PC-9 (cell line): ENCODE measurements at regions not wholly inside any gene's neighbourhood (a gene's known extent, or its start where the extent isn't known, plus 50 kb on each side); places are given as distances from the start of the nearest gene placed in this dataset.

ENCODE experiments used
- BruUV-seq: library from RNA; stranded (reverse); fragments of 400-500 nt; replicated peaks from 2 replicates; lab custom pipeline; 2021; lab: Mats Ljungman, UMichigan
- CTCF ChIA-PET: fragments of 300-600 bp; sonication (Branson Sonifier 250); formaldehyde crosslinking; loops from one replicate; lab custom pipeline; 2022; ENCODE audit warnings: antibody characterized with exemption; lab: Charles Lee
- POLR2A ChIA-PET: fragments of 300-600 bp; sonication (Branson Sonifier 250); formaldehyde crosslinking; loops from one replicate; lab custom pipeline; 2022; ENCODE audit warnings: antibody characterized with exemption; ENCODE audit not compliant: unreplicated experiment; lab: Charles Lee
- DNase-seq, 2 experiments: peaks; one replicate each; pipeline versions ENCODE4 v3.0.0 to v3.0.0-alpha.2; 2015 to 2022; ENCODE audit warnings: mixed read lengths in 1 of 2
- H2AFZ ChIP-seq: fragments of 200-600 bp; sonication (generic); 2 replicates; pipeline ENCODE4 v1.8.1; 2017; ENCODE audit warnings: antibody characterized with exemption
- H3F3A ChIP-seq: fragments of 200-600 bp; sonication (generic); 2 replicates; pipeline ENCODE4 v1.8.1; 2017; ENCODE audit warnings: antibody characterized with exemption, mild to moderate bottlenecking, low read depth; ENCODE audit not compliant: insufficient read depth
- H3K27ac ChIP-seq: fragments of 200-600 bp; sonication (generic); 2 replicates; pipeline ENCODE4 v1.6.1; 2016; ENCODE audit warnings: mixed run types
- H3K27me3 ChIP-seq: fragments of 200-600 bp; sonication (generic); 2 replicates; pipeline ENCODE4 v1.6.1; 2016; ENCODE audit warnings: low read depth, mixed run types; ENCODE audit not compliant: insufficient read depth
- H3K36me3 ChIP-seq: fragments of 200-600 bp; sonication (generic); 2 replicates; pipeline ENCODE4 v1.6.1; 2016; ENCODE audit warnings: low read depth, mixed run types
- H3K4me1 ChIP-seq: fragments of 200-600 bp; sonication (generic); replicated peaks from 2 replicates; pipeline ENCODE4 v1.6.1; 2016; ENCODE audit warnings: mixed run types; ENCODE audit not compliant: insufficient read depth
- H3K4me2 ChIP-seq: fragments of 200-600 bp; sonication (generic); 2 replicates; pipeline ENCODE4 v1.6.1; 2017; ENCODE audit warnings: mixed run types
- H3K4me3 ChIP-seq: fragments of 200-600 bp; sonication (generic); 2 replicates; pipeline ENCODE4 v1.6.1; 2016; ENCODE audit warnings: mixed run types
- H3K79me2 ChIP-seq: fragments of 200-600 bp; sonication (generic); 2 replicates; pipeline ENCODE4 v1.6.1; 2017; ENCODE audit warnings: low read depth, mixed run types
- H3K9me2 ChIP-seq: fragments of 200-600 bp; sonication (generic); 2 replicates; pipeline ENCODE4 v1.8.1; 2017; ENCODE audit warnings: mild to moderate bottlenecking; ENCODE audit not compliant: insufficient read depth
- H3K9me3 ChIP-seq: fragments of 200-600 bp; sonication (generic); 2 replicates; pipeline ENCODE4 v1.8.1; 2016; ENCODE audit warnings: low read depth; ENCODE audit not compliant: insufficient read depth
- H4K20me1 ChIP-seq: fragments of 200-600 bp; sonication (generic); 2 replicates; pipeline ENCODE4 v1.8.1; 2017; ENCODE audit not compliant: insufficient read depth
- EZH2 ChIP-seq: fragments of 200-600 bp; sonication (generic); IDR thresholded peaks from 2 replicates; pipeline ENCODE4 v1.8.0; 2017; ENCODE audit warnings: antibody characterized with exemption, low read depth
- intact Hi-C: fragments of 100-400 bp; cut with micrococcal nuclease; formaldehyde crosslinking; loops from one replicate; pipeline ENCODE4 v1.10.0; 2022; ENCODE audit not compliant: unreplicated experiment
- TF ChIP-seq, protein P1 (sequence below): fragments of 200-600 bp; sonication (generic); conservative IDR thresholded peaks from 2 replicates; pipeline ENCODE4 v1.6.1; 2017; ENCODE audit warnings: mixed run types, antibody characterized with exemption, mild to moderate bottlenecking, moderate library complexity

DNA sequence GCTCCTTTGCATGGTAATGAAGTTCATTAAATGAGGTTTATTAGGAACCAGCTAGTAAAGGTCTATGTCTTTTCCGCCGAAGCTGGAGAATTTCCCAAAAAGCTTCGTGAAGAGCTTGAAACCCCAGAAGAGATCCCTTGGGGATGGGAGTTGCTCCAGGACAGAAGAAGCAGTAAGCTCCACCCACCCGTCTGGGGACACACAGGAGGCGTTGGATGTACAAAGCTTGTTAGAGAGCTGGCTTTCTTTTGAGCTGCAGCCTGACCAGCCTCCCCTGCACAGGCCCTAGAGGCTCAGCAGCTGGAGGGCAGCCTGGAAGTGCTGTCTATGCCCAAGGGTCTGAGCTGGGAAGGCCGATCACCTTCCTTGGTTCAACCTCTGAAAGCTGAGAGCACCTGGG is 147.4 kb upstream of the SDK2 start:
- CTCF ChIA-PET: no interaction called here

DNA sequence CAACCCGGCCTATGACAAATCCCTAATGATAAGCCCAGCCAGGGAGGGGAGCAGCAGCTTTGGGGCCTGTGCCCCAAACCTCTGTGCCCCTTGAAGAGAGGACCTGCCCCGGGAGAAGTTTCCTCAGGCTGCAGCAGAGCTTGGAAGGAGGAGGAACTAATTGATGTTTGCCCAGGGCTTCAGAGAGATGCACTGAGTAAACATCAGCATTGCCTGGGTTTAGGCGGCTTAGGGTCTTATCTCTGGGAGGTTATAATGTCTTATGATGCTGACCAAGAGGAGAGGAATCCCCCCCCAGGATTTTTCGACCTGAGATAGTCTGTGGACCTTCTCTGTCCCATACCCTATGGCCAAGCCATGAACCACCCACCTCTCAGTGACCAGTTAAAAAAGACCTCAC is 148.7 kb upstream of the SDK2 start:
- no peaks in the 10 kb centered on the region for H3K79me2 ChIP-seq
- no peak overlapping the region for H2AFZ ChIP-seq
- H3K4me1 ChIP-seq: no peaks in the 10 kb centered on the region
- no TSS peak for BruUV-seq
- no peak overlapping the region for H3K4me3 ChIP-seq
- H3F3A ChIP-seq: no peaks in the 10 kb centered on the region
- peaks cover 68% of the 10 kb centered on the region for H3K27me3 ChIP-seq
- no peaks in the 10 kb centered on the region for H3K36me3 ChIP-seq
- H4K20me1 ChIP-seq: no peaks in the 10 kb centered on the region
- POLR2A ChIA-PET: no interaction called here
- intact Hi-C loops: no loop called here
- no peak overlapping the region for H3K4me2 ChIP-seq
- no peak overlapping the region for H3K27ac ChIP-seq
- no peak for DNase-seq
- H3K9me3 ChIP-seq: no peaks in the 10 kb centered on the region
- CTCF ChIA-PET: no interaction called here
- H3K9me2 ChIP-seq: no peaks in the 10 kb centered on the region
- TF ChIP-seq EZH2: no peak
- TF ChIP-seq, protein P1, sequence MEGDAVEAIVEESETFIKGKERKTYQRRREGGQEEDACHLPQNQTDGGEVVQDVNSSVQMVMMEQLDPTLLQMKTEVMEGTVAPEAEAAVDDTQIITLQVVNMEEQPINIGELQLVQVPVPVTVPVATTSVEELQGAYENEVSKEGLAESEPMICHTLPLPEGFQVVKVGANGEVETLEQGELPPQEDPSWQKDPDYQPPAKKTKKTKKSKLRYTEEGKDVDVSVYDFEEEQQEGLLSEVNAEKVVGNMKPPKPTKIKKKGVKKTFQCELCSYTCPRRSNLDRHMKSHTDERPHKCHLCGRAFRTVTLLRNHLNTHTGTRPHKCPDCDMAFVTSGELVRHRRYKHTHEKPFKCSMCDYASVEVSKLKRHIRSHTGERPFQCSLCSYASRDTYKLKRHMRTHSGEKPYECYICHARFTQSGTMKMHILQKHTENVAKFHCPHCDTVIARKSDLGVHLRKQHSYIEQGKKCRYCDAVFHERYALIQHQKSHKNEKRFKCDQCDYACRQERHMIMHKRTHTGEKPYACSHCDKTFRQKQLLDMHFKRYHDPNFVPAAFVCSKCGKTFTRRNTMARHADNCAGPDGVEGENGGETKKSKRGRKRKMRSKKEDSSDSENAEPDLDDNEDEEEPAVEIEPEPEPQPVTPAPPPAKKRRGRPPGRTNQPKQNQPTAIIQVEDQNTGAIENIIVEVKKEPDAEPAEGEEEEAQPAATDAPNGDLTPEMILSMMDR: no peak

More for the DNA sequence above, 147.4 kb upstream of the SDK2 start:
- no peaks in the 10 kb centered on the region for H3K9me2 ChIP-seq
- no peak for DNase-seq
- intact Hi-C loops: no loop called here
- no peaks in the 10 kb centered on the region for H3K9me3 ChIP-seq
- H4K20me1 ChIP-seq: no peaks in the 10 kb centered on the region
- H3K27me3 ChIP-seq: peaks cover 74% of the 10 kb centered on the region
- BruUV-seq: no TSS peak
- no peak overlapping the region for H3K27ac ChIP-seq
- POLR2A ChIA-PET: no interaction called here
- H2AFZ ChIP-seq: no peak overlapping the region
- no peaks in the 10 kb centered on the region for H3K79me2 ChIP-seq
- H3K4me2 ChIP-seq: no peak overlapping the region
- no peaks in the 10 kb centered on the region for H3F3A ChIP-seq
- no peak overlapping the region for H3K4me3 ChIP-seq
- H3K36me3 ChIP-seq: no peaks in the 10 kb centered on the region
- H3K4me1 ChIP-seq: no peaks in the 10 kb centered on the region
- TF ChIP-seq, protein P1: no peak
- TF ChIP-seq EZH2: no peak

DNA sequence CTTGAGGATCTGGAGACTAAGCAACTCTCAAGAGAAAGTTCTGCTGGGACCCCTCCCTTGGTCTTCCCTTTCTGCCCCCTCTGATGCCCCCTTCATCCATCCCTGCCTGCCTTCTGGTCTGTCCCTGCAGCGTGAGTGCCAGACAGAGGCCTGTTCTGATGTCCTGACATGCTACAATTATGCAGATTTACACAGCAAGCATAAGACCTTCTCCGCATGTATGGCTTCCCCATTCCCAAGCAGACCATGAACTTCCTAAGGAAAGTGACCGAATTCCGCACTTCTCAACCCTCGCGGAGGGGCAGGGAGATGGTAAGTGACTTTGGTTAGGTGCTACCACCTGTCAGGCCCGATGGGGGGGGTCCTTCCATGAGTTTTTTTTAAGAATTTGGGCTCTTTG is 150.1 kb upstream of the SDK2 start:
- Histone ChIP-seq H3F3A (no peaks in the 10 kb centered on the region), H3K27me3 (peaks cover 60% of the 10 kb centered on the region), H3K4me1 (no peaks in the 10 kb centered on the region), H2AFZ (no peak overlapping the region), H3K9me3 (no peaks in the 10 kb centered on the region), H3K4me3 (no peak overlapping the region), H3K4me2 (no peak overlapping the region), H4K20me1 (no peaks in the 10 kb centered on the region), H3K79me2 (no peaks in the 10 kb centered on the region), H3K27ac (no peak overlapping the region), H3K36me3 (no peaks in the 10 kb centered on the region), H3K9me2 (no peaks in the 10 kb centered on the region)
- TF ChIP-seq EZH2: no peak
- TF ChIP-seq, protein P1: no peak
- no TSS peak for BruUV-seq
- CTCF ChIA-PET: no interaction called here
- POLR2A ChIA-PET: no interaction called here
- intact Hi-C loops: no loop called here
- no peak for DNase-seq
